ENCODE measurements at regions not wholly inside any gene's neighbourhood (a gene's known extent, or its start where the extent isn't known, plus 50 kb on each side); places are given as distances from the start of the nearest gene placed in this dataset.

DNA sequence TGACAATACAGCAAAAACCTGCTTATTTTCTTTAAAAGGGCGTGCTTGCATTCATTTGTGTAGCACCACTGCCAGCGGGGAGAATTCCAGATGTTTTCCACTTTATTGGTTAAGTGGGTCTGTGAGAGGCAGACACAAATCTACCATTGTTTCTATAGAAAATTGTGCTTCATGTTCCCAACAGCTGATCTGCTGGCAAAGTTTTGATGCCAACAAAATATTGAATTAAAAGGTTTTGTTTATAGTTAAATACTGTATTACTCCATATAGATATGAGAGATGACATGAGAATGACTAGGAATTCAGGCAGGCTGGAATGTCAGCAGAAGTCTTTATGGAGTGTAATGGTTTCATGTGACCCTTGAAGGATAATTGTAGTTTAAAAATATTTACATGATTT is 182.7 kb downstream of the MC4R start:
- TF ChIP-seq CTCF (conservative IDR thresholded peaks at IDR 0.05; ENCODE audit: low read depth, low read length) (no peak), EZH2 (IDR thresholded peaks at IDR 0.05; ENCODE audit: low read length, unreplicated experiment) (no peak)
